Neural progenitor cell (in vitro differentiated cells): ENCODE measurements at regions not wholly inside any gene's neighbourhood (a gene's known extent, or its start where the extent isn't known, plus 50 kb on each side); places are given as distances from the start of the nearest gene placed in this dataset.
"Not testable (repeated sequence)": the region's sequence is repeated elsewhere in the genome, so short reads cannot be mapped to it uniquely, and the experiment has no call there.

Source experiments
- DNase-seq: peaks from one replicate; pipeline ENCODE4 v3.0.0-alpha.2; 2016; ENCODE audit warnings: low spot score
- H2AFZ ChIP-seq: fragments of 200-600 bp; sonication (generic); replicated peaks from 2 replicates; pipeline ENCODE4 v1.6.1; 2016; ENCODE audit warnings: antibody characterized with exemption
- H3F3A ChIP-seq: fragments of 200-600 bp; sonication (generic); 2 replicates; pipeline ENCODE4 v1.6.1; 2016; ENCODE audit warnings: antibody characterized with exemption, low read depth
- H3K27ac ChIP-seq: fragments of 200-600 bp; sonication (generic); 2 replicates; pipeline ENCODE4 v1.5.1; 2016; ENCODE audit warnings: mild to moderate bottlenecking
- H3K27me3 ChIP-seq: fragments of 200-600 bp; sonication (generic); 2 replicates; pipeline ENCODE4 v1.6.1; 2016; ENCODE audit warnings: mild to moderate bottlenecking, moderate library complexity
- H3K36me3 ChIP-seq: fragments of 200-600 bp; sonication (generic); 2 replicates; pipeline ENCODE4 v1.5.1; 2016
- H3K4me1 ChIP-seq: fragments of 200-600 bp; sonication (generic); 2 replicates; pipeline ENCODE4 v1.6.1; 2016; ENCODE audit warnings: mixed run types
- H3K4me2 ChIP-seq: fragments of 200-600 bp; sonication (generic); 2 replicates; pipeline ENCODE4 v1.6.1; 2016
- H3K4me3 ChIP-seq: fragments of 200-600 bp; sonication (generic); 2 replicates; pipeline ENCODE4 v1.5.1; 2016
- H3K79me2 ChIP-seq: fragments of 200-600 bp; sonication (generic); 2 replicates; pipeline ENCODE4 v1.6.1; 2016; ENCODE audit warnings: low read depth
- H3K9ac ChIP-seq: fragments of 200-600 bp; sonication (generic); 2 replicates; pipeline ENCODE4 v1.6.1; 2016
- H3K9me3 ChIP-seq: fragments of 200-600 bp; sonication (generic); 2 replicates; pipeline ENCODE4 v1.5.1; 2016; ENCODE audit warnings: low read depth
- H4K20me1 ChIP-seq: fragments of 200-600 bp; sonication (generic); 2 replicates; pipeline ENCODE4 v1.6.1; 2016; ENCODE audit warnings: low read depth
- H3K27ac Mint-ChIP-seq: 3 replicates; pipeline ENCODE4 v1.8.0; 2021; ENCODE audit warnings: mixed read lengths
- H3K27me3 Mint-ChIP-seq: 2 replicates; pipeline ENCODE4 v1.8.0; 2022; ENCODE audit warnings: low read depth, mild to moderate bottlenecking, inconsistent platforms, moderate library complexity, mixed read lengths; ENCODE audit not compliant: insufficient read depth
- H3K36me3 Mint-ChIP-seq: 3 replicates; pipeline ENCODE4 v1.8.0; 2021; ENCODE audit warnings: mixed read lengths
- H3K4me1 Mint-ChIP-seq: 3 replicates; pipeline ENCODE4 v1.8.0; 2021; ENCODE audit warnings: mixed read lengths
- H3K4me3 Mint-ChIP-seq: 3 replicates; pipeline ENCODE4 v1.8.0; 2021; ENCODE audit warnings: mild to moderate bottlenecking, moderate library complexity, mixed read lengths
- H3K9me3 Mint-ChIP-seq: 3 replicates; pipeline ENCODE4 v1.8.0; 2020; ENCODE audit warnings: mixed read lengths
- EZH2 ChIP-seq: fragments of 200-600 bp; sonication (generic); IDR thresholded peaks from 2 replicates; pipeline ENCODE4 v1.6.1; 2017; ENCODE audit warnings: antibody characterized with exemption, mild to moderate bottlenecking, moderate library complexity
- EZH2phosphoT487 ChIP-seq: fragments of 200-600 bp; sonication (generic); IDR thresholded peaks from 2 replicates; pipeline ENCODE4 v1.6.1; 2017; ENCODE audit warnings: antibody characterized with exemption
- TF ChIP-seq, protein P1 (sequence below): fragments of 200-600 bp; sonication (generic); IDR thresholded peaks from 2 replicates; pipeline ENCODE4 v1.5.1; 2017; ENCODE audit warnings: antibody characterized with exemption, mild to moderate bottlenecking

DNA sequence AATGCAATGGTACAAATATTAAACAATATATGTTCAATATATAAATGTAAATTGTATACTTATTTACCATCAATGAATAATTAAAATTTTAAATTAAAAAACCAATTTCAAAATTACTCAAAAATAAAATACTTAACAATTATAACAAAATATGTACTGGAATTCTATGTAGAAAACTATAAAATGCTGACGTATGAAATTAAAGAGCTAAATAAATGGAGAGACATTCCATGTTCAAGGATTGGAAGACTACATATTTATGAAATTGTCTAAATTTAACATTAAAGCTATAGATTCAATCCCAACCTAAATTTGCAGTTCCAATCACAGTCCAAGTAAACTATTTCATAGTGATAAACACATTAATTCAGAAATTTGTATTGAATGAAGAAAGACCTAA lies 1522.4 kb downstream of the SI start:
- H3K4me1 ChIP-seq = peaks cover under 1% of the 10 kb centered on the region
- peaks cover 4% of the 10 kb centered on the region for H3K9me3 Mint-ChIP-seq

DNA sequence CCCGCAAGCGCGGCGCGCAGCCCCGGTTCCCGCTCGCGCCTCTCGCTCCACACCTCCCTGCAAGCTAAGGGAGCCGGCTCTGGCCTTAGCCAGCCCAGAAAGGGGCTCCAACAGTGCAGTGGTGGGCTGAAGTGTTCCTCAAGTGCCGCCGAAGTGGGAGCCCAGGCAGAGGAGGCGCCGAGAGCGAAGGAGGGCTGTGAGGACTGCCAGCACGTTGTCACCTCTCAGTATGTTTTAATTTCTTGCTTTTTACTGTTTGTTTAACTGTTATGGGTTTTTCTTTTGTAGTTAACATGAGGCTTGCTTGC lies 1525.7 kb downstream of the SI start:
- Histone ChIP-seq H3K79me2 (no peaks in the 10 kb centered on the region), H3K36me3 (no peaks in the 10 kb centered on the region), H3K4me1 (no peaks in the 10 kb centered on the region), H4K20me1 (no peaks in the 10 kb centered on the region), H3K27me3 (no peaks in the 10 kb centered on the region), H2AFZ (no peak overlapping the region), H3F3A (no peaks in the 10 kb centered on the region), H3K4me2 (no peak overlapping the region), H3K4me3 (no peak overlapping the region), H3K9ac (no peak overlapping the region), H3K9me3 (no peaks in the 10 kb centered on the region), H3K27ac (no peak overlapping the region)
- Mint-ChIP-seq H3K4me3 (no peak overlapping the region), H3K27ac (no peak overlapping the region), H3K27me3 (no peaks in the 10 kb centered on the region), H3K9me3 (peaks cover 4% of the 10 kb centered on the region), H3K4me1 (no peaks in the 10 kb centered on the region), H3K36me3 (no peaks in the 10 kb centered on the region)
- TF ChIP-seq EZH2 = no peak
- TF ChIP-seq, protein P1, sequence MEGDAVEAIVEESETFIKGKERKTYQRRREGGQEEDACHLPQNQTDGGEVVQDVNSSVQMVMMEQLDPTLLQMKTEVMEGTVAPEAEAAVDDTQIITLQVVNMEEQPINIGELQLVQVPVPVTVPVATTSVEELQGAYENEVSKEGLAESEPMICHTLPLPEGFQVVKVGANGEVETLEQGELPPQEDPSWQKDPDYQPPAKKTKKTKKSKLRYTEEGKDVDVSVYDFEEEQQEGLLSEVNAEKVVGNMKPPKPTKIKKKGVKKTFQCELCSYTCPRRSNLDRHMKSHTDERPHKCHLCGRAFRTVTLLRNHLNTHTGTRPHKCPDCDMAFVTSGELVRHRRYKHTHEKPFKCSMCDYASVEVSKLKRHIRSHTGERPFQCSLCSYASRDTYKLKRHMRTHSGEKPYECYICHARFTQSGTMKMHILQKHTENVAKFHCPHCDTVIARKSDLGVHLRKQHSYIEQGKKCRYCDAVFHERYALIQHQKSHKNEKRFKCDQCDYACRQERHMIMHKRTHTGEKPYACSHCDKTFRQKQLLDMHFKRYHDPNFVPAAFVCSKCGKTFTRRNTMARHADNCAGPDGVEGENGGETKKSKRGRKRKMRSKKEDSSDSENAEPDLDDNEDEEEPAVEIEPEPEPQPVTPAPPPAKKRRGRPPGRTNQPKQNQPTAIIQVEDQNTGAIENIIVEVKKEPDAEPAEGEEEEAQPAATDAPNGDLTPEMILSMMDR = no peak
- no peak for DNase-seq

More for the DNA sequence above, 1522.4 kb downstream of the SI start:
- TF ChIP-seq EZH2phosphoT487 (no peak), EZH2 (no peak)
- TF ChIP-seq, protein P1 = no peak
- H3K36me3 ChIP-seq = no peaks in the 10 kb centered on the region
- no peaks in the 10 kb centered on the region for H3K79me2 ChIP-seq
- H3K4me3 ChIP-seq = no peak overlapping the region
- no peaks in the 10 kb centered on the region for H3F3A ChIP-seq
- H3K36me3 Mint-ChIP-seq = no peaks in the 10 kb centered on the region
- H3K27me3 Mint-ChIP-seq = no peaks in the 10 kb centered on the region
- no peaks in the 10 kb centered on the region for H3K27me3 ChIP-seq
- H3K4me1 Mint-ChIP-seq = peaks cover 1% of the 10 kb centered on the region
- no peak overlapping the region for H3K9ac ChIP-seq
- no peak overlapping the region for H3K4me3 Mint-ChIP-seq
- H4K20me1 ChIP-seq = no peaks in the 10 kb centered on the region
- no peak overlapping the region for H2AFZ ChIP-seq
- H3K9me3 ChIP-seq = no peaks in the 10 kb centered on the region
- no peak for DNase-seq
- H3K27ac Mint-ChIP-seq = no peak overlapping the region
- H3K27ac ChIP-seq = no peak overlapping the region
- H3K4me2 ChIP-seq = no peak overlapping the region

DNA sequence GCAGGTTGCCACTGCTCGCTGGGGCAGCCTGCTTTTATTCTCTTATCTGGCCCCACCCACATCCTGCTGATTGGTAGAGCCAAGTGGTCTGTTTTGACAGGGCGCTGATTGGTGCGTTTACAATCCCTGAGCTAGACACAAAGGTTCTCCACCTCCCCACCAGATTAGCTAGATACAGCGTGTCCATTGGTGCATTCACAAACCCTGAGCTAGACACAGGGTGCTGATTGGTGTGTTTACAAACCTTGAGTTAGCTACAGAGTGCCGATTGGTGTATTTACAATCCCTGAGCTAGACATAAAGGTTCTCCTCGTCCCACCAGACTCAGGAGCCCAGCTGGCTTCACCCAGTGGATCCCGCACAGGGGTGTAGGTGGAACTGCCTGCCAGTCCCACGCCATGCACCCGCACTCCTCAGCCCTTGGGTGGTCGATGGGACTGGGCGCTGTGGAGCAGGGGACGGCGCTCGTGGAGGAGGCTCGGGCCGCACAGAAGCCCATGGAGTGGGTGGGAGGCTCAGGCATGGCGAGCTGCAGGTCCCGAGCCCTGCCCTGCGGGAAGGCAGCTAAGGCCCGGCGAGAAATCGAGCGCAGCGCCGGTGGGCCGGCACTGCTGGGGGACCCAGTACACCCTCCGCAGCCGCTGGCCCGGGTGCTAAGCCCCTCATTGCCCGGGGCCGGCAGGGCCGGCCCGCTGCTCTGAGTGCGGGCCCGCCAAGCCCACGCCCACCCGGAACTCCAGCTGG lies 1526.2 kb downstream of the SI start:
- DNase-seq, H3K27me3 Mint-ChIP-seq: not testable (repeated sequence)

DNA sequence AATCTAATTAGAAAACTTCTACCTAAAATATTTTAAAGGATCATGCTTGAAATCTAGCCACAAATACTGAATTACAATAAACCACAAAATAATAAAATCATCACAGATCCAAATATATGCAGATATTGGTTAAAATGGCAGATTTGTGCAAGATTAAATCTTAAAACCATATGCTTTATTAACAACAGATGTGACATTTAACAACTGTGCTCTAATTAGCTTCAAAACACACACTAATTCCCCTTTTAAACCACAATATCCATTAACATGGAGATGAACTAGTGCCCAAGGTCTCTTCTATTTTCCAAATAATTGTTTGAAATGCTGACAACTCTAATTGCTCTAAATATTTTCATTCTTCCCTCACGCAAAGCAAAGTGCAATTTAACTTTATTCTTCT lies 1530.3 kb downstream of the SI start:
- Histone ChIP-seq H3K4me3 (no peak overlapping the region), H3F3A (no peaks in the 10 kb centered on the region), H3K27ac (no peak overlapping the region), H3K9ac (no peak overlapping the region), H3K36me3 (no peaks in the 10 kb centered on the region), H2AFZ (no peak overlapping the region), H3K4me1 (no peaks in the 10 kb centered on the region), H4K20me1 (no peaks in the 10 kb centered on the region), H3K27me3 (no peaks in the 10 kb centered on the region), H3K9me3 (no peaks in the 10 kb centered on the region), H3K79me2 (no peaks in the 10 kb centered on the region), H3K4me2 (no peak overlapping the region)
- H3K4me3 Mint-ChIP-seq = no peak overlapping the region
- TF ChIP-seq, protein P1 = no peak
- TF ChIP-seq EZH2phosphoT487 (no peak), EZH2 (no peak)
- no peaks in the 10 kb centered on the region for H3K4me1 Mint-ChIP-seq
- DNase-seq = no peak
- H3K27me3 Mint-ChIP-seq = no peaks in the 10 kb centered on the region
- H3K27ac Mint-ChIP-seq = no peak overlapping the region
- H3K36me3 Mint-ChIP-seq = no peaks in the 10 kb centered on the region
- H3K9me3 Mint-ChIP-seq = peaks cover 4% of the 10 kb centered on the region

More for the DNA sequence above, 1526.2 kb downstream of the SI start:
- not testable (repeated sequence) for H3K27me3 ChIP-seq, H3K79me2 ChIP-seq, H3K9me3 Mint-ChIP-seq, H3F3A ChIP-seq, H3K4me1 ChIP-seq, H3K27ac Mint-ChIP-seq, H3K9me3 ChIP-seq, H3K9ac ChIP-seq, H2AFZ ChIP-seq, H3K4me1 Mint-ChIP-seq, H3K27ac ChIP-seq, H4K20me1 ChIP-seq, H3K4me2 ChIP-seq, H3K4me3 ChIP-seq, H3K36me3 ChIP-seq, H3K4me3 Mint-ChIP-seq, H3K36me3 Mint-ChIP-seq
